IPS-NIHi7 (cell line): ENCODE measurements at regions not wholly inside any gene's neighbourhood (a gene's known extent, or its start where the extent isn't known, plus 50 kb on each side); places are given as distances from the start of the nearest gene placed in this dataset.
"Not testable (repeated sequence)": the region's sequence is repeated elsewhere in the genome, so short reads cannot be mapped to it uniquely, and the experiment has no call there.

Experiments
- DNase-seq: peaks from one replicate; pipeline ENCODE4 v3.0.0; 2012; ENCODE audit warnings: mixed read lengths; ENCODE audit errors: extremely low spot score

DNA sequence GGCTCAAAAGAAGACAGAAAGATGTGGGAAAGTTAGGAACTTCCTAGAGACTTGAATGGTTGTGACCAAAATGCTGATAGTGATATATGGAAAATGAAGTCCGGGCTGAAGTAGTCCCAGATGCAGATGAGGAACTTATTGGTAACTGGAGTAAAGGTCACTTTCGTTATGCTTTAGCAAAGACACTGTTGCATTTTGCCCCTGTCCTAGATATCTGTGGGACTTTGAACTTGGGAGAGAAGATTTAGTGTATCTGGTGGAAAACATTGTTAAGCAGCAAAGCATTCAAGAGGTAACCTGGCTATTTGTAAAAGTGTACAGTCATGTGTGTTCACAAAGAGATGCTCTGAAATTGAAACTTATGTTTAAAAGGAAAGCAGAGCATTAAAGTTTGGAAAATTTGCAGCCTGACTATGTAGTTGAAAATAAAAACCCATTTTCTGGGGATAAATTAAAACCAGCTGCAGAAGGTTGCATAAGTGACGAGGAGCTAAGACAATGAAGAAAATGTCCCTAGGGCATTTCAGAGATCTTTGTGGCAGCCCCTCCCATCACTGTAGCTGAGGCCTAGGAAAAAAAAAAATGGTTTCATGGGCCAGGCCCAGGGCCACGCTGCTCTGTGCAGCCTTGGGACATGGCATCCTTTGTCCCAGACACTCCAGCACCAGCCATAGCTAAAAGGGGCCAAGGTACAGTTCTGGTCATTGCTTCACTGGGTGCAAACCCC, 1692.2 kb downstream of the HACE1 start:
- DNase-seq: no peak

DNA sequence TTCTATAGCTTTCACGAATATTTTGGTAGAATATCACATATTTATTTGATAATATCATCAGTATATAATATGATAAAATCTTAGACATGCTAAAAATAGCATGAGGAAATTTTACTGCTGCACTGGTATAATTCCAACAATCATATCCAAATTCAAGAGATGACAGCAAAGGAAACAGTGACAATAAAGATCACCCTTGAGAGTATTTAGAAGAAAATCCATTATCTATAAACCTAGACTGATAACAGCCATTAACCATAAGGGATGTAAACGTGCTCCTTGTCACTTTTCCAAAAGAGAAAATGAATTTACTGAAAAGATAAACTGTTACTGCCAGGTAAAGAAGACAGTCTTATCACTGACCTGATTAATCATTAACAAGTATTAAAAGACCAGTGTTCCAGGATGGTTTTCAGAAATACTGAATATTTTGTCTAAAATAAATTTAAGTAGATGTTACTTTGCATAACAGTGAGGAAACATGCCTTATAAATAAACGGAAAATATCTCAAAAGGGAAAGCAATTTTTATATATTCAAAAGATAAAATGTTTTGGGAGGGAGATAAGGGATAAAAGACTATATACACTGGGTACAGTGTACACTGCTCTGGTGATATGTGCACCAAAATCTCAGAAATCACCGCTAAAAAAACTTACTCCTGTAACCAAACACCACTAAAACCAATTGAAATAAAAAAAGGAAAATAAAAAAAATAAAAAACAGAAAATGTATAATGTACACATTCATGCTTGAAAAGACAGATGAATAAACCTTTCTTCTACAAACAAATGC, 1704.7 kb downstream of the HACE1 start:
- no peak for DNase-seq

GRCh38 chr6:103153016-103153415, 1706.7 kb downstream of the HACE1 start:
- DNase-seq: no peak

GRCh38 chr6:103142902-103143301, 1716.8 kb downstream of the HACE1 start:
- no peak for DNase-seq

DNA sequence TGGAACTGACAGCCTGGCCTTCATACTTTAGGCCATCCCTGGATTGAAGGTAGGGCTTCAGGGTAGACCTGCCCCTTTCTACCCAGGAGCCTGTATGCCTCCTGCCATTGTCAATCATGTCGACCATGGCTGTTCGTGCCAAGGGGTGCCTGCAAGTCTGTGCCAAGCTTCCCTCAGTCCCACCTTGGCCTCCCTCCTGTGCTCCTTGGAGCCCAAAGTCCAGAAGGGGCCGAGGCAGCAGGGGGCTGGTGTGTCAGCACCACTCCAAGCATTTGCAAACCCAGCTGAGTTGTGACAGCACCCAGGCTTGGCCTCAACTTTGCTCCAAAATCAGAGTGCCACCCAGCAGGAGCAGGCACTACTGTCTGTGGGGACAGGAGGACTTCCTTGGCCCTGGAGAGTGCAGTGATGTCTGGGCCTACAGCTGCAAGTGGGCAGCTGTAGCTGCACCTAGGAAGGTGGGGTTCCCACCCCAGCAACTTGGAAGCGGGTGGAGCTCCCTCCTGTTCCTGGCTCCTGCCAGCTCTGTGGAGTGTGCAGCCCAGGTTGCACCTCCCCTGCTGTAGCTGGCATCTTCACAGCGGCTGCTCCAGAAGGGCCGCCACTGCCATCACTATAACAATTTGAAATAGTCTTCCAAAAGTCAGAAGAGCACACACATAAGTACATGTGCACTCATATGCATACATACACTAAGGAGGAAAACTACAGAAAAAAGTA, 1719.3 kb downstream of the HACE1 start:
- DNase-seq: no peak

- no peak for DNase-seq
These were observed 1720.3 kb downstream of the HACE1 start for GRCh38 chr6:103139377-103139776.

GRCh38 chr6:103124471-103124870, 1731.0 kb downstream of the GRIK2 start:
- no peak for DNase-seq

GRCh38 chr6:103122766-103123601, 1729.5 kb downstream of the GRIK2 start:
- DNase-seq: peak; percentile 78

DNA sequence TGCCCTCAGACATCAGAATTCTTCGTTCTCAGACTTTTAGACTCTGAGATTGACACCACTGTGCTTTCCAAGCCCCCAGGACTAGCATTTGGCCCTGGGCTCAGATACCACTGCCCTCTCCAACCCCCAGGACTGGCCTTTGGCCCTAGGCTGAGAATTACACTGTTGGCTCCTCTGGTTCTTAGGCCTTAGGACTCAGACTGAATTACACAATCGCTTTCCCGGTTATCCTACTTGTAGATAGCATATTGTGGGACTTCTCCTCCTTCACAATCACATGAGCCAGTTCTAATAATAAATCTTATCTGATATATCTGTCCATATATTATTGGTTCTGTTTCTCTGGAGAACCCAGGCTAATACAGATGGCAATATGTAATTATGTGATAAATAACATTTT, 1725.5 kb downstream of the GRIK2 start:
- DNase-seq: no peak

- DNase-seq: no peak
These were observed 1721.1 kb downstream of the GRIK2 start for GRCh38 chr6:103114582-103114981.

GRCh38 chr6:103113416-103113815, 1719.9 kb downstream of the GRIK2 start:
- no peak for DNase-seq

GRCh38 chr6:103107985-103108384, 1714.5 kb downstream of the GRIK2 start:
- no peak for DNase-seq

DNA sequence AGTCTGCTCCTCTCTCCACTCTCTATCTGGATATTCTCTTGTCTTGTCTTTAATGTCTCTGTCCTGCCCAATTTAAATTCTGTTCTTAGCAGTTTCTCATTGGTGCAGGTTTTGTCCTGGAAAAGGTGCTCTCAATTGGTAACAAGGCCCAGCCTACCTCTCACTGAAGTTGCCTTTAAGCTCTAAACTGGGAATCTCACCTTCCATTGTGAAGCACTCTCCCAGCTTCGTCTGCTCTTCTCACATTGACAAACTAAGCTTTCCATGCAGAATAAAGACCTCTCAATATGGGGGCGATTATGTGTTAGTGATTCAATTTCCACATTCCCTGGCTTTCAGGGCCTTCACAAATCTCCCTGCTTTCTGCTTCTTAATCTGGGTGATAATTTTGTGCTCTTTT, 1712.2 kb downstream of the GRIK2 start:
- DNase-seq: peak; percentile 21

DNA sequence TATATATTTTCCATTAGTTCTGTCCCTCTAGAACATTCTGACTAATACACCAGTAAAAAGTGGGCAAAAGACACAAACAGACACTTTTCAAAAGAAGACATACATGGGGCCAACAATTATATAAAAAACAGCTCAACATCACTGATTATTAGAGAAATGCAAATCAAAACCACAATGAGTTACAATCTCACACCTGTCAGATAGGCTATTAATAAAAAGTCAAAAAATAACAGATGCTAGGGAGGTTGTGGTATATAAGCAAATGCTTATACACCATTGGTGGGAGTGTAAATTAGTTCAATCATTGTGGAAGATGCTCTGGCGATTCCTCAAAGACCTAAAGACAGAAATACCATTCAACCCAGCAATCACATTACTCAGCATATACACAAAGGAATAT, 1707.8 kb downstream of the GRIK2 start:
- no peak for DNase-seq

- not testable (repeated sequence) for DNase-seq
These were observed 1698.9 kb downstream of the GRIK2 start for GRCh38 chr6:103092414-103092813.

DNA sequence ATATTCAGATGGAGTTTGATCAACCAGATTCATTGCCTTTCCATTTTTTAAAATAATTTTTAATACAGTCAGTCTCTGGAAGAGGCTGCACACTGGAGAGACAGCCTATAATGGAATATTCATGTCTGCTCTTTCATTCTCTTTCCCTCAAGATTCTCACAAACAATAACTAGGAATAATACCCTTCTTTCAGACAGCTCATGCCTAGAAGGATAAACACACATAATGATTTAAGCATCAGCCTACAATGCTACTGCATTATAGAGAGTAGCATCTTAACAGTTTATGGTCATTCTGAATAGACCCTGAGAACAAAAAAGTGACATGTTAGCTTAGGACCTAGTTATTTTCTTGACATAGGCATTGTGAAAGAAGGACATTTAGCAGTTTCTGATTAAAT, 1692.3 kb downstream of the GRIK2 start:
- DNase-seq: no peak

- DNase-seq: no peak
These were observed 1688.5 kb downstream of the GRIK2 start for GRCh38 chr6:103081876-103082630.

DNA sequence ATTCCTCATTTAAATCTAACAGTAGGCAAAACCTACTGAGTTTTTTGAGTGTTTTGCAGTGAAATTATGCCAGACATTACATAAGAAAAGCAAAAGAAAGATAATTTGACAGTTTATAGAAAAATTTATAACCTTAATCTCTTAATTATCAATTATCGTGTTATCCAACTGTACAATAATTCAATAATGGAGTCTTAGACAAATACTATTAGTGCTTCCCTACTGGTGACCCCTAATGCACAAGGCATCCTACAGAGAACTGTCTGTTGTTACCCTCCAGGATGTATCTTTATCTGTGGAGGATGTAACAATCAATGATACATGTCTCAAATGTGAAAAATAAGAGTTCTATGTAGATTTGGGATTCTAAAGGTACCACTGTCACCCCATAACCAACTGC, 1687.6 kb downstream of the GRIK2 start:
- DNase-seq: no peak

DNA sequence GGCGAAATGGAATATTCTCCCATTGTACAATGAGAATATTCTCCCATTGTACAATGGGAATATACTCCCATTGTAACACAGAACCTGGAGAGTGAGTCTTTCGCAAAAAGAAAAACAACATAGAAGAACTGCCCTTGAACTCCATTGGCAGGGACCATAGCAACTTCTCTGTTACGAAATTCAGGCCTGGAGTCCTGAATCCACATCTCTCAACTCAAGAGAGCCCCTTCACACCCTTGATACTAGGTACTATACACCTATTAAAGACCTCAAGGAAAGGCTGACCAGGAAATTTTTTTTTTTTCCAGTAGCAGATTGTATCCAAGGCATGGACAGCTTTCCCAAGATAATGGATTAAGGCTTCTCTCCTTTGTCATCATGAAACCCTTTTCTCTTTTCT, 1687.0 kb downstream of the GRIK2 start:
- no peak for DNase-seq

- DNase-seq: no peak
These were observed 1686.4 kb downstream of the GRIK2 start for GRCh38 chr6:103079867-103080266.

GRCh38 chr6:103062136-103062535, 1668.6 kb downstream of the GRIK2 start:
- DNase-seq: no peak
